ENCODE measurements at regions not wholly inside any gene's neighbourhood (a gene's known extent, or its start where the extent isn't known, plus 50 kb on each side); places are given as distances from the start of the nearest gene placed in this dataset.

DNA sequence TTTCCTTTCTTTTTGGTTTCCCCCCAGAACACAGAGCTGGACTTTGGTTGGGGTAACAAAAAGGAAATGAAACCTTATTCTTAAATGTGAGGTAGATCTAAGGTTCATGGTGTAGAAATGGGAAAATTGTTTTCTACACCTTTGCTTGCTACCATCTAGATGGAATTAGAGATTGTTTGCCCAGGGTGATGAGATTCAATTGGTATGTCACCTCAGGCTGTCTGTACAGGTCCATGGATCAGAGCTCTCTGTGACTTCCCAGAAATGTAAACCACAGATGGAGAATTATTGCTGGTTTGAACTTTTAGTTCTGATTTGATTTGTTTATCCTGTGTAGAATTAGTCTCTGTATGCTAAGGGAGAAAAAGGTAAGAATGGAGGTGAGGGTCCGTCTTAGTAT is 146.7 kb downstream of the PCDH7 start:
- TF ChIP-seq, protein P1, sequence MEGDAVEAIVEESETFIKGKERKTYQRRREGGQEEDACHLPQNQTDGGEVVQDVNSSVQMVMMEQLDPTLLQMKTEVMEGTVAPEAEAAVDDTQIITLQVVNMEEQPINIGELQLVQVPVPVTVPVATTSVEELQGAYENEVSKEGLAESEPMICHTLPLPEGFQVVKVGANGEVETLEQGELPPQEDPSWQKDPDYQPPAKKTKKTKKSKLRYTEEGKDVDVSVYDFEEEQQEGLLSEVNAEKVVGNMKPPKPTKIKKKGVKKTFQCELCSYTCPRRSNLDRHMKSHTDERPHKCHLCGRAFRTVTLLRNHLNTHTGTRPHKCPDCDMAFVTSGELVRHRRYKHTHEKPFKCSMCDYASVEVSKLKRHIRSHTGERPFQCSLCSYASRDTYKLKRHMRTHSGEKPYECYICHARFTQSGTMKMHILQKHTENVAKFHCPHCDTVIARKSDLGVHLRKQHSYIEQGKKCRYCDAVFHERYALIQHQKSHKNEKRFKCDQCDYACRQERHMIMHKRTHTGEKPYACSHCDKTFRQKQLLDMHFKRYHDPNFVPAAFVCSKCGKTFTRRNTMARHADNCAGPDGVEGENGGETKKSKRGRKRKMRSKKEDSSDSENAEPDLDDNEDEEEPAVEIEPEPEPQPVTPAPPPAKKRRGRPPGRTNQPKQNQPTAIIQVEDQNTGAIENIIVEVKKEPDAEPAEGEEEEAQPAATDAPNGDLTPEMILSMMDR (conservative IDR thresholded peaks at IDR 0.05; ENCODE audit: low read depth, low read length), result no peak
- TF ChIP-seq EZH2 (IDR thresholded peaks at IDR 0.05; ENCODE audit: low read length, unreplicated experiment) (no peak), EZH2phosphoT487 (IDR thresholded peaks at IDR 0.05; ENCODE audit: borderline replicate concordance, low read length) (no peak)
